ENCODE measurements at regions not wholly inside any gene's neighbourhood (a gene's known extent, or its start where the extent isn't known, plus 50 kb on each side); places are given as distances from the start of the nearest gene placed in this dataset.

DNA sequence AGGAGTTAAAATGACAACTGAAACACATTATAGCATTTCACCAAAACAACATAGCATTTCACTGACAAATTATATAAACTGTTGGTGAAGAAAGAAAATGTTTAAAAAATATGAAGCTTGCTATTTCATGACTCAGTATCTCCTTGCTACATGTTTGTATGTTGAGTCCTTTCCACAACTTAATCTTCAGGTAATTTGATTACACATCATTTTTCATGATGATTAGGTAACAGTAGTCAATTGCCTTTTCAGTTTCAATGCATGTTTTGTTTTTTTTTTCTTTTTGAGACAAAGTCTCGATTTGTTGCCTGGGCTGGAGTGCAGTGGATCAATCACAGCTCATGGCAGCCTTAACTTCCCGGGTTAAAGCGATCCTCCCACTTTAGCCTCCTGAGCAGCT lies 177.8 kb upstream of the PMFBP1 start:
- no peak for TF ChIP-seq POLR2AphosphoS5 (IDR thresholded peaks at IDR 0.05; ENCODE audit: low read depth)
- no peak for TF ChIP-seq SPI1 (IDR thresholded peaks at IDR 0.05; ENCODE audit: borderline replicate concordance, low read depth)

GRCh38 chr16:72332926-72333325 lies 161.0 kb upstream of the PMFBP1 start:
- Histone ChIP-seq H3K4me3 (replicated peaks; ENCODE audit: insufficient read depth, low read length) (no peak overlapping the region), H3K27ac (replicated peaks) (no peak overlapping the region), H3K27me3 (ENCODE audit: insufficient read depth, poor library complexity, severe bottlenecking) (no peaks in the 10 kb centered on the region)
- TF ChIP-seq SPI1 (IDR thresholded peaks at IDR 0.05; ENCODE audit: borderline replicate concordance, low read depth), result no peak
- TF ChIP-seq CTCF (IDR thresholded peaks at IDR 0.05; ENCODE audit: insufficient read depth, low read length), result no peak
- no peak for TF ChIP-seq POLR2AphosphoS5 (IDR thresholded peaks at IDR 0.05; ENCODE audit: low read depth)
- no peak for TF ChIP-seq GABPA (IDR thresholded peaks at IDR 0.05; ENCODE audit: low read depth)
- TF ChIP-seq, protein P1, sequence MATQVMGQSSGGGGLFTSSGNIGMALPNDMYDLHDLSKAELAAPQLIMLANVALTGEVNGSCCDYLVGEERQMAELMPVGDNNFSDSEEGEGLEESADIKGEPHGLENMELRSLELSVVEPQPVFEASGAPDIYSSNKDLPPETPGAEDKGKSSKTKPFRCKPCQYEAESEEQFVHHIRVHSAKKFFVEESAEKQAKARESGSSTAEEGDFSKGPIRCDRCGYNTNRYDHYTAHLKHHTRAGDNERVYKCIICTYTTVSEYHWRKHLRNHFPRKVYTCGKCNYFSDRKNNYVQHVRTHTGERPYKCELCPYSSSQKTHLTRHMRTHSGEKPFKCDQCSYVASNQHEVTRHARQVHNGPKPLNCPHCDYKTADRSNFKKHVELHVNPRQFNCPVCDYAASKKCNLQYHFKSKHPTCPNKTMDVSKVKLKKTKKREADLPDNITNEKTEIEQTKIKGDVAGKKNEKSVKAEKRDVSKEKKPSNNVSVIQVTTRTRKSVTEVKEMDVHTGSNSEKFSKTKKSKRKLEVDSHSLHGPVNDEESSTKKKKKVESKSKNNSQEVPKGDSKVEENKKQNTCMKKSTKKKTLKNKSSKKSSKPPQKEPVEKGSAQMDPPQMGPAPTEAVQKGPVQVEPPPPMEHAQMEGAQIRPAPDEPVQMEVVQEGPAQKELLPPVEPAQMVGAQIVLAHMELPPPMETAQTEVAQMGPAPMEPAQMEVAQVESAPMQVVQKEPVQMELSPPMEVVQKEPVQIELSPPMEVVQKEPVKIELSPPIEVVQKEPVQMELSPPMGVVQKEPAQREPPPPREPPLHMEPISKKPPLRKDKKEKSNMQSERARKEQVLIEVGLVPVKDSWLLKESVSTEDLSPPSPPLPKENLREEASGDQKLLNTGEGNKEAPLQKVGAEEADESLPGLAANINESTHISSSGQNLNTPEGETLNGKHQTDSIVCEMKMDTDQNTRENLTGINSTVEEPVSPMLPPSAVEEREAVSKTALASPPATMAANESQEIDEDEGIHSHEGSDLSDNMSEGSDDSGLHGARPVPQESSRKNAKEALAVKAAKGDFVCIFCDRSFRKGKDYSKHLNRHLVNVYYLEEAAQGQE (IDR thresholded peaks at IDR 0.05; ENCODE audit: insufficient replicate concordance, low read depth), result no peak
- no peak for DNase-seq (ENCODE audit: low read depth in 1 of 2, low spot score in 1 of 2)

More for the DNA sequence above, 177.8 kb upstream of the PMFBP1 start:
- Histone ChIP-seq H3K4me3 (replicated peaks; ENCODE audit: insufficient read depth, low read length) (no peak overlapping the region), H3K27ac (replicated peaks) (no peak overlapping the region), H3K27me3 (ENCODE audit: insufficient read depth, poor library complexity, severe bottlenecking) (no peaks in the 10 kb centered on the region)
- no peak for DNase-seq (ENCODE audit: low read depth in 1 of 2, low spot score in 1 of 2)

- TF ChIP-seq SPI1 (IDR thresholded peaks at IDR 0.05; ENCODE audit: borderline replicate concordance, low read depth) (no peak), CTCF (IDR thresholded peaks at IDR 0.05; ENCODE audit: insufficient read depth, low read length) (no peak), GABPA (IDR thresholded peaks at IDR 0.05; ENCODE audit: low read depth) (no peak), POLR2AphosphoS5 (IDR thresholded peaks at IDR 0.05; ENCODE audit: low read depth) (no peak)
- TF ChIP-seq, protein P1 (IDR thresholded peaks at IDR 0.05; ENCODE audit: insufficient replicate concordance, low read depth), result no peak
- no peak overlapping the region for H3K4me3 ChIP-seq (replicated peaks; ENCODE audit: insufficient read depth, low read length)
- DNase-seq (ENCODE audit: low read depth in 1 of 2, low spot score in 1 of 2), result no peak
- H3K27me3 ChIP-seq (ENCODE audit: insufficient read depth, poor library complexity, severe bottlenecking), result no peaks in the 10 kb centered on the region
- H3K27ac ChIP-seq (replicated peaks), result no peak overlapping the region
Measured at GRCh38 chr16:72324578-72324977, 152.6 kb upstream of the PMFBP1 start.

- no peak overlapping the region for H3K27ac ChIP-seq (replicated peaks)
- no peak for DNase-seq (ENCODE audit: low read depth in 1 of 2, low spot score in 1 of 2)
- no peaks in the 10 kb centered on the region for H3K27me3 ChIP-seq (ENCODE audit: insufficient read depth, poor library complexity, severe bottlenecking)
- TF ChIP-seq, protein P1 (IDR thresholded peaks at IDR 0.05; ENCODE audit: insufficient replicate concordance, low read depth), result no peak
- TF ChIP-seq GABPA (IDR thresholded peaks at IDR 0.05; ENCODE audit: low read depth), result no peak
- no peak for TF ChIP-seq POLR2AphosphoS5 (IDR thresholded peaks at IDR 0.05; ENCODE audit: low read depth)
- no peak for TF ChIP-seq SPI1 (IDR thresholded peaks at IDR 0.05; ENCODE audit: borderline replicate concordance, low read depth)
- TF ChIP-seq CTCF (IDR thresholded peaks at IDR 0.05; ENCODE audit: insufficient read depth, low read length), result no peak
- H3K4me3 ChIP-seq (replicated peaks; ENCODE audit: insufficient read depth, low read length), result no peak overlapping the region
Measured at GRCh38 chr16:72317446-72317845, 145.5 kb upstream of the PMFBP1 start.

Measured in HL-60 (cell line).